ENCODE measurements at regions not wholly inside any gene's neighbourhood (a gene's known extent, or its start where the extent isn't known, plus 50 kb on each side); places are given as distances from the start of the nearest gene placed in this dataset.

DNA sequence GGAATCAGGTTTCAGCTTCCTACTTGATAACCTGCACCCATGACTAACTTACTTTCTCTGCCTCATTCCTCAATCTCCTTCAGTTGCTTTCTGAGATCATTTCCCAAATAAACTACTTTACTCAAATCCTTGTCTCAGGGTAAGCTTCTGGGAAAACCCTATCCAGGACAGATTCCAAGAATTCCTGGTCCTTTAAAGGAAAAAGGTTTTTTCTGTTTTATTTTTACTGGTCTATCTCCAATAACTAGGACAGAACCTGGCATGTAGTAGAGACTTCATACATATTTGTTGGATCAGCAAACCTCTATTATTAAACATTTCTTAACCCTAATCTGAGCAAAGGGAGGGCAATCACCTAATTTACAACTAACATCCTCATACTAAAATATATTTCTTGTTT lies 910.5 kb upstream of the CHORDC1 start:
- no peaks in the 10 kb centered on the region for H3K79me2 ChIP-seq (ENCODE audit: low read length)
- no peaks in the 10 kb centered on the region for H3K27me3 ChIP-seq (ENCODE audit: low read length)
- no peaks in the 10 kb centered on the region for H3F3A ChIP-seq (ENCODE audit: low read length, unreplicated experiment)
- H3K36me3 ChIP-seq (ENCODE audit: low read depth, low read length): no peaks in the 10 kb centered on the region
- no peaks in the 10 kb centered on the region for H3K9me3 ChIP-seq (ENCODE audit: low read length)
- ATAC-seq: no peak
- H4K20me1 ChIP-seq (ENCODE audit: low read length): no peaks in the 10 kb centered on the region
- BruUV-seq (replicated peaks): no TSS peak
- no peak overlapping the region for H3K27ac ChIP-seq (ENCODE audit: low read length)
- no peak overlapping the region for H3K4me2 ChIP-seq (ENCODE audit: low read length)
- DNase-seq: no peak
- ChIA-PET POLR2A (ENCODE audit: unreplicated experiment) (no interaction called here), CTCF (no interaction called here)
- intact Hi-C loops (cut with micrococcal nuclease): no loop called here
- no peak overlapping the region for H3K9ac ChIP-seq (ENCODE audit: low read length)
- no peak overlapping the region for H3K4me3 ChIP-seq (ENCODE audit: low read length)
- TF ChIP-seq, protein P1, sequence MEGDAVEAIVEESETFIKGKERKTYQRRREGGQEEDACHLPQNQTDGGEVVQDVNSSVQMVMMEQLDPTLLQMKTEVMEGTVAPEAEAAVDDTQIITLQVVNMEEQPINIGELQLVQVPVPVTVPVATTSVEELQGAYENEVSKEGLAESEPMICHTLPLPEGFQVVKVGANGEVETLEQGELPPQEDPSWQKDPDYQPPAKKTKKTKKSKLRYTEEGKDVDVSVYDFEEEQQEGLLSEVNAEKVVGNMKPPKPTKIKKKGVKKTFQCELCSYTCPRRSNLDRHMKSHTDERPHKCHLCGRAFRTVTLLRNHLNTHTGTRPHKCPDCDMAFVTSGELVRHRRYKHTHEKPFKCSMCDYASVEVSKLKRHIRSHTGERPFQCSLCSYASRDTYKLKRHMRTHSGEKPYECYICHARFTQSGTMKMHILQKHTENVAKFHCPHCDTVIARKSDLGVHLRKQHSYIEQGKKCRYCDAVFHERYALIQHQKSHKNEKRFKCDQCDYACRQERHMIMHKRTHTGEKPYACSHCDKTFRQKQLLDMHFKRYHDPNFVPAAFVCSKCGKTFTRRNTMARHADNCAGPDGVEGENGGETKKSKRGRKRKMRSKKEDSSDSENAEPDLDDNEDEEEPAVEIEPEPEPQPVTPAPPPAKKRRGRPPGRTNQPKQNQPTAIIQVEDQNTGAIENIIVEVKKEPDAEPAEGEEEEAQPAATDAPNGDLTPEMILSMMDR (conservative IDR thresholded peaks at IDR 0.05; ENCODE audit: low read depth, low read length): no peak
- TF ChIP-seq EZH2phosphoT487 (IDR thresholded peaks at IDR 0.05; ENCODE audit: borderline replicate concordance, low read length) (no peak), EZH2 (IDR thresholded peaks at IDR 0.05; ENCODE audit: low read length, unreplicated experiment) (no peak)
- H3K4me1 ChIP-seq (ENCODE audit: insufficient read depth, low read length): no peaks in the 10 kb centered on the region
- no peaks in the 10 kb centered on the region for H3K9me2 ChIP-seq (replicated peaks; ENCODE audit: low read length)
- H2AFZ ChIP-seq (ENCODE audit: low read length): no peak overlapping the region

DNA sequence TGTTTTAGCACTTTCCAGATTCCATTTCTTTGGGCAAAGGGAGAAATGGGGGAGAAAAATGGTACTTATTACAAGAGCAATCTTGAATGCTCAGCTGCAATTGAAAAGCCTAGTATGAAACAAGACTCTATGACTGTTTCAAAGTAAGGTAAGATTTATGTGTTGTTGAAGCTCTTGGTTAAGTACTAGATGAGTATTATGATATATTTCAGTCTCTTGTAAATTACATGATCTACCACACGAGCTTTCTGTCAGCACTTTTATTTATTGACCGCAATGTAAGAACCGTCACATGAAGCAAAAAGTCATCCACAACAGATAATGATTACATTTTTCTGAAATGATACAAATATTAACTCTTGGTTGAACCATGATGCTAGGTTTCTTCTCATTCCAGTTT lies 906.7 kb upstream of the CHORDC1 start:
- H3K27ac ChIP-seq (ENCODE audit: low read length): no peak overlapping the region
- no peak overlapping the region for H3K9ac ChIP-seq (ENCODE audit: low read length)
- ChIA-PET CTCF (no interaction called here), POLR2A (ENCODE audit: unreplicated experiment) (no interaction called here)
- H3K4me2 ChIP-seq (ENCODE audit: low read length): no peak overlapping the region
- H3F3A ChIP-seq (ENCODE audit: low read length, unreplicated experiment): no peaks in the 10 kb centered on the region
- no peaks in the 10 kb centered on the region for H3K36me3 ChIP-seq (ENCODE audit: low read depth, low read length)
- BruUV-seq (replicated peaks): no TSS peak
- no peaks in the 10 kb centered on the region for H3K27me3 ChIP-seq (ENCODE audit: low read length)
- H3K4me3 ChIP-seq (ENCODE audit: low read length): no peak overlapping the region
- 0 out of 2 replicates have a peak, but pooled peaks cover 4% of the 10 kb centered on the region for H3K4me1 ChIP-seq (ENCODE audit: insufficient read depth, low read length)
- no peaks in the 10 kb centered on the region for H3K79me2 ChIP-seq (ENCODE audit: low read length)
- H3K9me2 ChIP-seq (replicated peaks; ENCODE audit: low read length): 0 out of 2 replicates have a peak, but pooled peaks cover 2% of the 10 kb centered on the region
- no peaks in the 10 kb centered on the region for H4K20me1 ChIP-seq (ENCODE audit: low read length)
- H2AFZ ChIP-seq (ENCODE audit: low read length): no peak overlapping the region
- no peaks in the 10 kb centered on the region for H3K9me3 ChIP-seq (ENCODE audit: low read length)
- intact Hi-C loops (cut with micrococcal nuclease): no loop called here
- ATAC-seq (no peak), DNase-seq (no peak)
- no peak for TF ChIP-seq EZH2phosphoT487 (IDR thresholded peaks at IDR 0.05; ENCODE audit: borderline replicate concordance, low read length)
- TF ChIP-seq EZH2 (IDR thresholded peaks at IDR 0.05; ENCODE audit: low read length, unreplicated experiment): no peak
- TF ChIP-seq, protein P1 (conservative IDR thresholded peaks at IDR 0.05; ENCODE audit: low read depth, low read length): no peak

DNA sequence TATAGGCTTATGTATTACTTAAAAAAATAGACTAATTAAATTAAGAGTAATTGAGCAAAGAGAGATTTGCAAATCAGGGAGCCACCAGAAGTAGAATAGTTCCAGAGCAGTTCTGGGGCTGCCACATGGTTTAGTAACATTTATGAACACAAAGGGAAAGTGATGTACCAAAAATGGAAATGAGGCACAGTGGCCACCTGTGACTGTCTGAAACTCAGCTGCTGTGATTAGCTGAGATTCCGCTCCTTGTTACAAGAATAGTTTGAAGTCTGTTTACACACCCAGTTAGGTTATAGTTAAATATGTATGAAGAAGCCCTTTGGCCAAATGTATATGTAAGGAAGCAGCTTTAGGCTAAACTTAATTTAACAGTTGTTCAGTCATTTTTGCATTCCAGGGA lies 901.5 kb upstream of the CHORDC1 start:
- Histone ChIP-seq H3K27me3 (ENCODE audit: low read length) (no peaks in the 10 kb centered on the region), H3K79me2 (ENCODE audit: low read length) (no peaks in the 10 kb centered on the region), H2AFZ (ENCODE audit: low read length) (no peak overlapping the region), H3K27ac (ENCODE audit: low read length) (no peak overlapping the region), H4K20me1 (ENCODE audit: low read length) (no peaks in the 10 kb centered on the region), H3K9me2 (replicated peaks; ENCODE audit: low read length) (0 out of 2 replicates have a peak, but pooled peaks cover 2% of the 10 kb centered on the region), H3K36me3 (ENCODE audit: low read depth, low read length) (no peaks in the 10 kb centered on the region), H3F3A (ENCODE audit: low read length, unreplicated experiment) (no peaks in the 10 kb centered on the region), H3K4me3 (ENCODE audit: low read length) (no peak overlapping the region), H3K4me2 (ENCODE audit: low read length) (no peak overlapping the region), H3K9ac (ENCODE audit: low read length) (no peak overlapping the region), H3K4me1 (ENCODE audit: insufficient read depth, low read length) (0 out of 2 replicates have a peak, but pooled peaks cover 4% of the 10 kb centered on the region), H3K9me3 (ENCODE audit: low read length) (no peaks in the 10 kb centered on the region)
- DNase-seq (no peak), ATAC-seq (no peak)
- ChIA-PET CTCF (no interaction called here), POLR2A (ENCODE audit: unreplicated experiment) (no interaction called here)
- no peak for TF ChIP-seq EZH2 (IDR thresholded peaks at IDR 0.05; ENCODE audit: low read length, unreplicated experiment)
- TF ChIP-seq EZH2phosphoT487 (IDR thresholded peaks at IDR 0.05; ENCODE audit: borderline replicate concordance, low read length): no peak
- TF ChIP-seq, protein P1 (conservative IDR thresholded peaks at IDR 0.05; ENCODE audit: low read depth, low read length): no peak
- no TSS peak for BruUV-seq (replicated peaks)
- intact Hi-C loops (cut with micrococcal nuclease): no loop called here
